C4-2B (cell line): ENCODE measurements at regions not wholly inside any gene's neighbourhood (a gene's known extent, or its start where the extent isn't known, plus 50 kb on each side); places are given as distances from the start of the nearest gene placed in this dataset.

Experiments
- CTCF ChIP-seq: fragments of 450-650 bp; conservative IDR thresholded peaks from 2 replicates; pipeline ENCODE4 v1.5.1; 2017; ENCODE audit warnings: mild to moderate bottlenecking
- ZFX ChIP-seq: fragments of 450-650 bp; IDR thresholded peaks from 2 replicates; pipeline ENCODE4 v1.6.1; 2017

GRCh38 chr10:63841761-63842160 lies 320.6 kb downstream of the REEP3 start:
- TF ChIP-seq CTCF (no peak), ZFX (no peak)
